Astrocyte (in vitro differentiated cells and primary cell): ENCODE measurements at regions not wholly inside any gene's neighbourhood (a gene's known extent, or its start where the extent isn't known, plus 50 kb on each side); places are given as distances from the start of the nearest gene placed in this dataset.

Experiments used
- DNase-seq: peaks from one replicate; pipeline ENCODE4 v3.0.0-alpha.2; 2010; ENCODE audit warnings: low read depth
- FAIRE-seq: peaks from 2 replicates; lab custom pipeline; 2011; peaks lifted over from hg19 to GRCh38; lab: Jason Lieb, UNC
- H2AFZ ChIP-seq: 2 replicates; pipeline ENCODE4 v1.6.0; 2012; ENCODE audit warnings: low read depth, low read length, inconsistent platforms
- H3K27ac ChIP-seq: 2 replicates; pipeline ENCODE4 v1.5.1; 2011; ENCODE audit warnings: low read depth, low read length, inconsistent platforms
- H3K27me3 ChIP-seq: 2 replicates; pipeline ENCODE4 v1.6.0; 2011; ENCODE audit warnings: low read length, inconsistent platforms; ENCODE audit not compliant: insufficient read depth
- H3K36me3 ChIP-seq: 2 replicates; pipeline ENCODE4 v1.5.1; 2011; ENCODE audit warnings: low read length, inconsistent platforms; ENCODE audit not compliant: insufficient read depth
- H3K4me1 ChIP-seq: 2 replicates; pipeline ENCODE4 v1.5.1; 2011; ENCODE audit warnings: low read length, inconsistent platforms; ENCODE audit not compliant: insufficient read depth
- H3K4me2 ChIP-seq: 2 replicates; pipeline ENCODE4 v1.6.0; 2012; ENCODE audit warnings: low read length, inconsistent platforms
- H3K4me3 ChIP-seq: 2 replicates; pipeline ENCODE4 v1.5.1; 2011; ENCODE audit warnings: low read depth, mild to moderate bottlenecking, low read length, inconsistent platforms; ENCODE audit not compliant: insufficient read depth
- H3K79me2 ChIP-seq: 2 replicates; pipeline ENCODE4 v1.6.0; 2012; ENCODE audit warnings: mild to moderate bottlenecking, low read length, inconsistent platforms; ENCODE audit not compliant: insufficient read depth
- H3K9ac ChIP-seq: 2 replicates; pipeline ENCODE4 v1.6.0; 2012; ENCODE audit warnings: mild to moderate bottlenecking, low read length, inconsistent platforms
- H3K9me3 ChIP-seq: 2 replicates; pipeline ENCODE4 v1.5.1; 2012; ENCODE audit warnings: low read depth, mild to moderate bottlenecking, low read length, inconsistent platforms; ENCODE audit not compliant: insufficient read depth
- H4K20me1 ChIP-seq: 2 replicates; pipeline ENCODE4 v1.6.0; 2012; ENCODE audit warnings: low read length, inconsistent platforms; ENCODE audit not compliant: insufficient read depth
- H3K27ac Mint-ChIP-seq: one replicate; pipeline ENCODE4 v1.8.0; 2021; ENCODE audit warnings: mild to moderate bottlenecking, mixed read lengths; ENCODE audit not compliant: unreplicated experiment
- H3K27me3 Mint-ChIP-seq: one replicate; pipeline ENCODE4 v1.8.0; 2021; ENCODE audit warnings: low read depth, mixed read lengths; ENCODE audit not compliant: unreplicated experiment
- H3K36me3 Mint-ChIP-seq: one replicate; pipeline ENCODE4 v1.8.0; 2021; ENCODE audit warnings: low read depth, mixed read lengths; ENCODE audit not compliant: unreplicated experiment
- H3K4me1 Mint-ChIP-seq: one replicate; pipeline ENCODE4 v1.8.0; 2021; ENCODE audit warnings: low read depth, mixed read lengths; ENCODE audit not compliant: unreplicated experiment
- H3K4me3 Mint-ChIP-seq: one replicate; pipeline ENCODE4 v1.8.0; 2021; ENCODE audit warnings: mild to moderate bottlenecking, moderate library complexity, mixed read lengths; ENCODE audit not compliant: unreplicated experiment
- H3K9me3 Mint-ChIP-seq: one replicate; pipeline ENCODE4 v1.8.0; 2021; ENCODE audit warnings: mild to moderate bottlenecking, mixed read lengths; ENCODE audit not compliant: unreplicated experiment
- EZH2 ChIP-seq: IDR thresholded peaks from 2 replicates; pipeline ENCODE4 v1.6.1; 2012; ENCODE audit warnings: mild to moderate bottlenecking, low read length, inconsistent platforms; ENCODE audit not compliant: insufficient read depth
- TF ChIP-seq, protein P1 (sequence below): IDR thresholded peaks from 2 replicates; pipeline ENCODE4 v1.5.1; 2011; ENCODE audit warnings: low read depth, mild to moderate bottlenecking, inconsistent platforms, low read length, moderate library complexity; ENCODE audit not compliant: insufficient read depth

- no peak overlapping the region for H2AFZ ChIP-seq
- FAIRE-seq (no peak), DNase-seq (peak; percentile 91)
- H3K27ac Mint-ChIP-seq: peak overlapping the region; percentile 94
- H3K4me2 ChIP-seq: peak overlapping the region; percentile 86
- H4K20me1 ChIP-seq: peaks cover 67% of the 10 kb centered on the region
- peaks cover 32% of the 10 kb centered on the region for H3K4me1 ChIP-seq
- peak overlapping the region; percentile 48 for H3K4me3 ChIP-seq
- H3K27me3 Mint-ChIP-seq: no peaks in the 10 kb centered on the region
- peak overlapping the region; percentile 71 for H3K27ac ChIP-seq
- no peaks in the 10 kb centered on the region for H3K27me3 ChIP-seq
- H3K79me2 ChIP-seq: peaks cover 78% of the 10 kb centered on the region
- H3K9me3 Mint-ChIP-seq: no peaks in the 10 kb centered on the region
- no peaks in the 10 kb centered on the region for H3K36me3 ChIP-seq
- peaks cover 2% of the 10 kb centered on the region for H3K36me3 Mint-ChIP-seq
- H3K4me1 Mint-ChIP-seq: peaks cover 40% of the 10 kb centered on the region
- TF ChIP-seq, protein P1, sequence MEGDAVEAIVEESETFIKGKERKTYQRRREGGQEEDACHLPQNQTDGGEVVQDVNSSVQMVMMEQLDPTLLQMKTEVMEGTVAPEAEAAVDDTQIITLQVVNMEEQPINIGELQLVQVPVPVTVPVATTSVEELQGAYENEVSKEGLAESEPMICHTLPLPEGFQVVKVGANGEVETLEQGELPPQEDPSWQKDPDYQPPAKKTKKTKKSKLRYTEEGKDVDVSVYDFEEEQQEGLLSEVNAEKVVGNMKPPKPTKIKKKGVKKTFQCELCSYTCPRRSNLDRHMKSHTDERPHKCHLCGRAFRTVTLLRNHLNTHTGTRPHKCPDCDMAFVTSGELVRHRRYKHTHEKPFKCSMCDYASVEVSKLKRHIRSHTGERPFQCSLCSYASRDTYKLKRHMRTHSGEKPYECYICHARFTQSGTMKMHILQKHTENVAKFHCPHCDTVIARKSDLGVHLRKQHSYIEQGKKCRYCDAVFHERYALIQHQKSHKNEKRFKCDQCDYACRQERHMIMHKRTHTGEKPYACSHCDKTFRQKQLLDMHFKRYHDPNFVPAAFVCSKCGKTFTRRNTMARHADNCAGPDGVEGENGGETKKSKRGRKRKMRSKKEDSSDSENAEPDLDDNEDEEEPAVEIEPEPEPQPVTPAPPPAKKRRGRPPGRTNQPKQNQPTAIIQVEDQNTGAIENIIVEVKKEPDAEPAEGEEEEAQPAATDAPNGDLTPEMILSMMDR: no peak
- no peak for TF ChIP-seq EZH2
- no peaks in the 10 kb centered on the region for H3K9me3 ChIP-seq
- peak overlapping the region; percentile 93 for H3K9ac ChIP-seq
- peak overlapping the region; percentile 76 for H3K4me3 Mint-ChIP-seq
These were observed 468.1 kb downstream of the SOX9 start for GRCh38 chr17:72588961-72589360.

- peaks cover 40% of the 10 kb centered on the region for H3K4me1 Mint-ChIP-seq
- Histone ChIP-seq H3K36me3 (no peaks in the 10 kb centered on the region), H3K4me1 (peaks cover 32% of the 10 kb centered on the region), H2AFZ (no peak overlapping the region), H3K9me3 (no peaks in the 10 kb centered on the region), H3K4me3 (peak overlapping the region; percentile 95), H3K4me2 (peak overlapping the region; percentile 86), H3K9ac (peak overlapping the region; percentile 93), H3K27ac (peak overlapping the region; percentile 84), H4K20me1 (peaks cover 61% of the 10 kb centered on the region), H3K27me3 (no peaks in the 10 kb centered on the region), H3K79me2 (peaks cover 69% of the 10 kb centered on the region)
- H3K27me3 Mint-ChIP-seq: no peaks in the 10 kb centered on the region
- FAIRE-seq: no peak
- peak; percentile 76 for DNase-seq
- TF ChIP-seq, protein P1: no peak
- TF ChIP-seq EZH2: no peak
- peak overlapping the region; percentile 98 for H3K4me3 Mint-ChIP-seq
- peak overlapping the region; percentile 1 for H3K27ac Mint-ChIP-seq
- H3K36me3 Mint-ChIP-seq: no peaks in the 10 kb centered on the region
- H3K9me3 Mint-ChIP-seq: no peaks in the 10 kb centered on the region
These were observed 469.6 kb downstream of the SOX9 start for GRCh38 chr17:72590382-72590781.

- FAIRE-seq (no peak), DNase-seq (no peak)
- H3K4me1 Mint-ChIP-seq: peaks cover 40% of the 10 kb centered on the region
- H3K4me2 ChIP-seq: peak overlapping the region; percentile 86
- H3K27ac ChIP-seq: peak overlapping the region; percentile 84
- H3K9me3 Mint-ChIP-seq: no peaks in the 10 kb centered on the region
- H3K4me1 ChIP-seq: peaks cover 32% of the 10 kb centered on the region
- no peaks in the 10 kb centered on the region for H3K36me3 ChIP-seq
- peaks cover 64% of the 10 kb centered on the region for H3K79me2 ChIP-seq
- peak overlapping the region; percentile 75 for H3K27ac Mint-ChIP-seq
- H3K27me3 ChIP-seq: no peaks in the 10 kb centered on the region
- TF ChIP-seq, protein P1: no peak
- no peak for TF ChIP-seq EZH2
- H3K9me3 ChIP-seq: no peaks in the 10 kb centered on the region
- H3K4me3 Mint-ChIP-seq: peak overlapping the region; percentile 98
- H3K27me3 Mint-ChIP-seq: no peaks in the 10 kb centered on the region
- no peaks in the 10 kb centered on the region for H3K36me3 Mint-ChIP-seq
- no peak overlapping the region for H2AFZ ChIP-seq
- peak overlapping the region; percentile 95 for H3K4me3 ChIP-seq
- peak overlapping the region; percentile 93 for H3K9ac ChIP-seq
- peaks cover 56% of the 10 kb centered on the region for H4K20me1 ChIP-seq
These were observed 470.1 kb downstream of the SOX9 start for GRCh38 chr17:72590882-72591281.
